Fibroblast of lung (primary cell): ENCODE measurements at regions not wholly inside any gene's neighbourhood (a gene's known extent, or its start where the extent isn't known, plus 50 kb on each side); places are given as distances from the start of the nearest gene placed in this dataset.

ENCODE experiments used
- CTCF ChIP-seq, 2 donors: IDR thresholded peaks in 1 of 2; conservative IDR thresholded peaks in 1 of 2; 1 replicate in 1 of 2; 2 replicates in 1 of 2; pipeline ENCODE4 v1.5.1; 2011 to 2012; ENCODE audit warnings: low read length in 2 of 2, control low read depth in 1 of 2, inconsistent platforms in 1 of 2, low read depth in 1 of 2, mild to moderate bottlenecking in 1 of 2
- EZH2 ChIP-seq: IDR thresholded peaks from 2 replicates; pipeline ENCODE4 v1.5.1; 2012; ENCODE audit warnings: low read length, control low read depth, mild to moderate bottlenecking; ENCODE audit errors: missing control alignments

GRCh38 chr7:106597014-106597413 lies 63.9 kb downstream of the CCDC71L start:
- TF ChIP-seq EZH2 (no peak), CTCF (conservative IDR thresholded peaks at IDR 0.05 in 1 of 2, IDR thresholded peaks at IDR 0.05 in 1 of 2; ENCODE audit: low read depth in 1 of 2, low read length in 2 of 2) (no peak)
